Central memory CD8-positive, alpha-beta T cell (primary cell): ENCODE measurements at regions not wholly inside any gene's neighbourhood (a gene's known extent, or its start where the extent isn't known, plus 50 kb on each side); places are given as distances from the start of the nearest gene placed in this dataset.

ENCODE experiments used
- ATAC-seq: fragments of 150-1000 bp; cut with Tn5 transposase; replicated peaks from 2 replicates; pipeline ENCODE4 v1.10.0; 2022; ENCODE audit warnings: mild to moderate bottlenecking, moderate FRiP score, moderate number of reproducible peaks; ENCODE audit not compliant: poor library complexity, severe bottlenecking; ENCODE audit errors: extremely low read depth
- DNase-seq, 2 donors: peaks; one replicate each; pipeline ENCODE4 v3.0.0; 2021; ENCODE audit warnings: low spot score in 2 of 2
- H3K27ac Mint-ChIP-seq: one replicate; pipeline ENCODE4 v1.8.0; 2022; ENCODE audit warnings: low read depth, mild to moderate bottlenecking, moderate library complexity, mixed read lengths
- H3K27me3 Mint-ChIP-seq: one replicate; pipeline ENCODE4 v1.8.0; 2022; ENCODE audit warnings: mixed read lengths
- H3K36me3 Mint-ChIP-seq: one replicate; pipeline ENCODE4 v1.8.0; 2022; ENCODE audit warnings: mild to moderate bottlenecking, moderate library complexity, mixed read lengths; ENCODE audit not compliant: insufficient read depth
- H3K4me1 Mint-ChIP-seq: one replicate; pipeline ENCODE4 v1.8.0; 2022; ENCODE audit warnings: mixed read lengths
- H3K4me3 Mint-ChIP-seq: one replicate; pipeline ENCODE4 v1.8.0; 2022; ENCODE audit warnings: mild to moderate bottlenecking, moderate library complexity, mixed read lengths
- H3K9me3 Mint-ChIP-seq: one replicate; pipeline ENCODE4 v1.8.0; 2022; ENCODE audit warnings: mixed read lengths

GRCh38 chr21:29240136-29240535, 58.6 kb upstream of the BACH1 start:
- ATAC-seq (no peak), DNase-seq (no peak)
- H3K27ac Mint-ChIP-seq: no peak overlapping the region
- H3K9me3 Mint-ChIP-seq: no peaks in the 10 kb centered on the region
- H3K4me1 Mint-ChIP-seq: no peaks in the 10 kb centered on the region
- no peak overlapping the region for H3K4me3 Mint-ChIP-seq
- H3K36me3 Mint-ChIP-seq: no peaks in the 10 kb centered on the region
- H3K27me3 Mint-ChIP-seq: no peaks in the 10 kb centered on the region

- H3K27ac Mint-ChIP-seq: no peak overlapping the region
- H3K4me1 Mint-ChIP-seq: no peaks in the 10 kb centered on the region
These were observed 56.5 kb upstream of the BACH1 start for GRCh38 chr21:29242201-29242600.

GRCh38 chr21:29243188-29243587, 55.5 kb upstream of the BACH1 start:
- H3K9me3 Mint-ChIP-seq: no peaks in the 10 kb centered on the region
- no peaks in the 10 kb centered on the region for H3K27me3 Mint-ChIP-seq
- H3K4me1 Mint-ChIP-seq: no peaks in the 10 kb centered on the region
- no peak overlapping the region for H3K4me3 Mint-ChIP-seq
- DNase-seq: no peak
- H3K36me3 Mint-ChIP-seq: no peaks in the 10 kb centered on the region
- H3K27ac Mint-ChIP-seq: no peak overlapping the region
- no peak for ATAC-seq

More at GRCh38 chr21:29242201-29242600, 56.5 kb upstream of the BACH1 start:
- ATAC-seq (no peak), DNase-seq (no peak)
- no peaks in the 10 kb centered on the region for H3K27me3 Mint-ChIP-seq
- H3K36me3 Mint-ChIP-seq: no peaks in the 10 kb centered on the region
- H3K9me3 Mint-ChIP-seq: no peaks in the 10 kb centered on the region
- no peak overlapping the region for H3K4me3 Mint-ChIP-seq

DNA sequence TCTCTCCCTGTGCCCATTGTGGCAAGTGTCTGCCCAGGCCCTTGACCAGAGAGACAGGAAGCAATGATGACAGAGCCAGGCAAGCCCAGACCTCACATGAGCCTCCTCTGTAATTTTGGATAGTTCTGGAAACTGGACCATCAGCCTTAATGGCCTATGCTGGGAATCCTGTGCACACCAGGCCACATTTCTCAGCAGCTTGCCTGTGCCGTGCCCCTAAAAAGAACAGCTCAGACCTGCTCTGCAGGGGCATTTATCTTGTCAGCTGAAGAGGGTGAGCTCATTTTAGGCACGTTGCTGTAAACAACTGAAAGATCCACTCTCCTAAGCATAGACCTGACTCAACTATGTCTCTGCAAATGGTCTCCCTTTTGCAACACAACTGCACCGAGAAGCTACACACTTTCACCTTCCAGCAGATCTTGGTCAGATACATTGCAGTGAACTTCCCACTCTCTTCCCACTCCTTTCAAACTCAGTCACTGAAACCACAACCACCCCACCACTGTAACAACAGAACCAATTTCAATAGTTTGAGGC, 53.5 kb upstream of the BACH1 start:
- H3K27me3 Mint-ChIP-seq: peaks cover 10% of the 10 kb centered on the region
- no peak overlapping the region for H3K27ac Mint-ChIP-seq
- no peaks in the 10 kb centered on the region for H3K4me1 Mint-ChIP-seq
- no peaks in the 10 kb centered on the region for H3K9me3 Mint-ChIP-seq
- no peaks in the 10 kb centered on the region for H3K36me3 Mint-ChIP-seq
- H3K4me3 Mint-ChIP-seq: no peak overlapping the region
- DNase-seq: no peak
- ATAC-seq: no peak

DNA sequence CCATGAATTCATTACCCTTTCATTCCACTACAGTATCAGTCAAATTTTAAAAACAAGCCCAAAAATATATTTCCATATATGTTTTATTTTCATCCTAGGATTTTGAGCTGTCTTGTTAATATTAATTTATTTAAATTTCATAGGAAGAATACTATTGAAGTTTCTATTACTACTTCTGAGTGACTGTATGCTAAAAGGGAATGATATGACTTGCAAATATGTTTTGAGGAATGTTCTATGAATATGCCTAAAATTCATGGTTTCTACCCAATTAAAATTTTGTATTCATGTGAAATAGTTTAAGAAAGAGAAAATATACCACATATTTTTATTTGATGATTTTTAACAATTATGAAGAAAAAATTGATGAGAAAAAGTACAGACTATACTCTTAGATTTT, 52.9 kb upstream of the BACH1 start:
- Mint-ChIP-seq H3K27ac (no peak overlapping the region), H3K27me3 (peaks cover 16% of the 10 kb centered on the region), H3K36me3 (no peaks in the 10 kb centered on the region), H3K4me3 (no peak overlapping the region), H3K9me3 (no peaks in the 10 kb centered on the region), H3K4me1 (no peaks in the 10 kb centered on the region)
- ATAC-seq: no peak
- DNase-seq: no peak

- DNase-seq: no peak
- Mint-ChIP-seq H3K9me3 (no peaks in the 10 kb centered on the region), H3K4me3 (no peak overlapping the region), H3K27ac (no peak overlapping the region), H3K27me3 (peaks cover 23% of the 10 kb centered on the region), H3K36me3 (no peaks in the 10 kb centered on the region), H3K4me1 (no peaks in the 10 kb centered on the region)
- no peak for ATAC-seq
These were observed 52.1 kb upstream of the BACH1 start for GRCh38 chr21:29246614-29247013.

- H3K9me3 Mint-ChIP-seq: no peaks in the 10 kb centered on the region
- DNase-seq: no peak
- ATAC-seq: no peak
- H3K36me3 Mint-ChIP-seq: no peaks in the 10 kb centered on the region
- peaks cover 38% of the 10 kb centered on the region for H3K27me3 Mint-ChIP-seq
- H3K4me1 Mint-ChIP-seq: no peaks in the 10 kb centered on the region
- H3K27ac Mint-ChIP-seq: no peak overlapping the region
- H3K4me3 Mint-ChIP-seq: no peak overlapping the region
These were observed 50.6 kb upstream of the BACH1 start for GRCh38 chr21:29248124-29248523.
